ENCODE measurements at regions not wholly inside any gene's neighbourhood (a gene's known extent, or its start where the extent isn't known, plus 50 kb on each side); places are given as distances from the start of the nearest gene placed in this dataset.

DNA sequence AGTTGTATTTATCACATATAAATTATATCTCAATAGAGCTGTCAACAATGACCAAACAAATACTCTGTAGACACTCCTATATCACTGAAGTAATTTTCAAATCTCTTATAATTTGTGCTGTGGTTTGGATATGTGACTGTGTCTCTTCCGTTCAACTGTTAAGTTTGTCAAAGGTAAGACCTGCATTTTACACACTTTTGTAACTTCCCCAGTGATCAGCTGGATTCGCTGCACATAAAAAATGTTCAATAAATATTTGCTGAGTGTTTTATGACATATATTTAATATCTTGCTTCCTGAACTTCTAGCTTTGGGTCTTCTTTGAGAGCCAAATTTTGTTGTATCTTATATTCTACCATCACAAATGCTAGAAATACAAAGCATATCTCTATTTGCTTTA lies 57.3 kb upstream of the ROCK1 start:
- H3K27me3 ChIP-seq (ENCODE audit: control insufficient read depth, insufficient read depth, low read length), result no peaks in the 10 kb centered on the region
- H3K36me3 ChIP-seq (ENCODE audit: control insufficient read depth, insufficient read depth, low read length), result no peaks in the 10 kb centered on the region
- CTCF ChIA-PET, result no interaction called here
- POLR2A ChIA-PET, result interaction anchor here (0.7 kb wide), 1 partner anchor 461 kb away, joined by 16 read pairs; no protein-coding TSS in a partner anchor
- in situ Hi-C loops (cut with HindIII; ENCODE audit: low pct_unique_long_range_greater_than_20kb, low sequenced_read_pairs) (no loop called here), intact Hi-C loops (cut with micrococcal nuclease; ENCODE audit: unreplicated experiment) (no loop called here)
- no peaks in the 10 kb centered on the region for H3K9me3 ChIP-seq (ENCODE audit: control insufficient read depth, insufficient read depth, low read depth, low read length)
- H3K4me3 ChIP-seq (ENCODE audit: low read depth in 2 of 2, low read length in 2 of 2), result no peak overlapping the region
- TF ChIP-seq, protein P1, sequence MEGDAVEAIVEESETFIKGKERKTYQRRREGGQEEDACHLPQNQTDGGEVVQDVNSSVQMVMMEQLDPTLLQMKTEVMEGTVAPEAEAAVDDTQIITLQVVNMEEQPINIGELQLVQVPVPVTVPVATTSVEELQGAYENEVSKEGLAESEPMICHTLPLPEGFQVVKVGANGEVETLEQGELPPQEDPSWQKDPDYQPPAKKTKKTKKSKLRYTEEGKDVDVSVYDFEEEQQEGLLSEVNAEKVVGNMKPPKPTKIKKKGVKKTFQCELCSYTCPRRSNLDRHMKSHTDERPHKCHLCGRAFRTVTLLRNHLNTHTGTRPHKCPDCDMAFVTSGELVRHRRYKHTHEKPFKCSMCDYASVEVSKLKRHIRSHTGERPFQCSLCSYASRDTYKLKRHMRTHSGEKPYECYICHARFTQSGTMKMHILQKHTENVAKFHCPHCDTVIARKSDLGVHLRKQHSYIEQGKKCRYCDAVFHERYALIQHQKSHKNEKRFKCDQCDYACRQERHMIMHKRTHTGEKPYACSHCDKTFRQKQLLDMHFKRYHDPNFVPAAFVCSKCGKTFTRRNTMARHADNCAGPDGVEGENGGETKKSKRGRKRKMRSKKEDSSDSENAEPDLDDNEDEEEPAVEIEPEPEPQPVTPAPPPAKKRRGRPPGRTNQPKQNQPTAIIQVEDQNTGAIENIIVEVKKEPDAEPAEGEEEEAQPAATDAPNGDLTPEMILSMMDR (IDR thresholded peaks at IDR 0.05), result no peak
- TF ChIP-seq POLR2AphosphoS5 (IDR thresholded peaks at IDR 0.05; ENCODE audit: low read depth, low read length) (no peak), SIN3A (IDR thresholded peaks at IDR 0.05; ENCODE audit: borderline replicate concordance, insufficient read depth, low read depth, low read length) (no peak), TCF7L2 (IDR thresholded peaks at IDR 0.05; ENCODE audit: low read depth, low read length) (no peak)
- TF ChIP-seq, protein P2, sequence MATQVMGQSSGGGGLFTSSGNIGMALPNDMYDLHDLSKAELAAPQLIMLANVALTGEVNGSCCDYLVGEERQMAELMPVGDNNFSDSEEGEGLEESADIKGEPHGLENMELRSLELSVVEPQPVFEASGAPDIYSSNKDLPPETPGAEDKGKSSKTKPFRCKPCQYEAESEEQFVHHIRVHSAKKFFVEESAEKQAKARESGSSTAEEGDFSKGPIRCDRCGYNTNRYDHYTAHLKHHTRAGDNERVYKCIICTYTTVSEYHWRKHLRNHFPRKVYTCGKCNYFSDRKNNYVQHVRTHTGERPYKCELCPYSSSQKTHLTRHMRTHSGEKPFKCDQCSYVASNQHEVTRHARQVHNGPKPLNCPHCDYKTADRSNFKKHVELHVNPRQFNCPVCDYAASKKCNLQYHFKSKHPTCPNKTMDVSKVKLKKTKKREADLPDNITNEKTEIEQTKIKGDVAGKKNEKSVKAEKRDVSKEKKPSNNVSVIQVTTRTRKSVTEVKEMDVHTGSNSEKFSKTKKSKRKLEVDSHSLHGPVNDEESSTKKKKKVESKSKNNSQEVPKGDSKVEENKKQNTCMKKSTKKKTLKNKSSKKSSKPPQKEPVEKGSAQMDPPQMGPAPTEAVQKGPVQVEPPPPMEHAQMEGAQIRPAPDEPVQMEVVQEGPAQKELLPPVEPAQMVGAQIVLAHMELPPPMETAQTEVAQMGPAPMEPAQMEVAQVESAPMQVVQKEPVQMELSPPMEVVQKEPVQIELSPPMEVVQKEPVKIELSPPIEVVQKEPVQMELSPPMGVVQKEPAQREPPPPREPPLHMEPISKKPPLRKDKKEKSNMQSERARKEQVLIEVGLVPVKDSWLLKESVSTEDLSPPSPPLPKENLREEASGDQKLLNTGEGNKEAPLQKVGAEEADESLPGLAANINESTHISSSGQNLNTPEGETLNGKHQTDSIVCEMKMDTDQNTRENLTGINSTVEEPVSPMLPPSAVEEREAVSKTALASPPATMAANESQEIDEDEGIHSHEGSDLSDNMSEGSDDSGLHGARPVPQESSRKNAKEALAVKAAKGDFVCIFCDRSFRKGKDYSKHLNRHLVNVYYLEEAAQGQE (IDR thresholded peaks at IDR 0.05; ENCODE audit: insufficient read depth in 1 of 2, low read depth in 2 of 2, low read length in 1 of 2), result no peak
- no peak overlapping the region for H3K27ac ChIP-seq (ENCODE audit: low read length)
- no TSS peak for BruUV-seq (replicated peaks)
- DNase-seq (ENCODE audit: low read depth, low spot score), result no peak
- no peak for ATAC-seq
- no peaks in the 10 kb centered on the region for H3K4me1 ChIP-seq (ENCODE audit: control insufficient read depth, insufficient read depth, low read length)

DNA sequence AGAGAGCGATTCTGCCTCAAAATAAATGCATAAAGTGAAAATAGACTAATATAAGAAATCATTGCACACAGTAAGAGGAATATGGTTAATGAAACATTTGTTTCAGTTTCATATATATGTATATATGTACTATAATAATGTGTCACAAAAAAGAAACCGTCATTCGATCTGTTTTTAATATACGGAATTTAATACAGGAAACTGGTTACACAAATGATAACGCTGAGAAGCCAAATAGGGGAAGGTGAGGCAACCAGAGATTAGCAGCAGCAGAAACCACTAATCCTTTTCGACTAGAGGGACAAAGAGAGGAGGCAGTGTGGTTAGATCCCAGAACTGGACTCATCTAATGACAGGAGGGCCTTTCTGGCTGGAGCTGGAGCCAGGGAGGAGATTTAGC lies 64.2 kb upstream of the GREB1L start:
- H3K27ac ChIP-seq (ENCODE audit: low read length), result no peak overlapping the region
- H3K4me1 ChIP-seq (ENCODE audit: control insufficient read depth, insufficient read depth, low read length), result no peaks in the 10 kb centered on the region
- no peak overlapping the region for H3K4me3 ChIP-seq (ENCODE audit: low read depth in 2 of 2, low read length in 2 of 2)
- intact Hi-C loops (cut with micrococcal nuclease; ENCODE audit: unreplicated experiment), result loop anchor here (10.0 kb wide), 3 partner anchors 63 to 173 kb away; partner anchors contain the start of gene ROCK1
- TF ChIP-seq POLR2AphosphoS5 (IDR thresholded peaks at IDR 0.05; ENCODE audit: low read depth, low read length) (no peak), TCF7L2 (IDR thresholded peaks at IDR 0.05; ENCODE audit: low read depth, low read length) (no peak), SIN3A (IDR thresholded peaks at IDR 0.05; ENCODE audit: borderline replicate concordance, insufficient read depth, low read depth, low read length) (no peak)
- TF ChIP-seq, protein P1 (IDR thresholded peaks at IDR 0.05), result no peak
- TF ChIP-seq, protein P2 (IDR thresholded peaks at IDR 0.05; ENCODE audit: insufficient read depth in 1 of 2, low read depth in 2 of 2, low read length in 1 of 2), result no peak
- POLR2A ChIA-PET, result no interaction called here
- no peaks in the 10 kb centered on the region for H3K36me3 ChIP-seq (ENCODE audit: control insufficient read depth, insufficient read depth, low read length)
- DNase-seq (ENCODE audit: low read depth, low spot score) (no peak), ATAC-seq (no peak)
- CTCF ChIA-PET, result no interaction called here
- no peaks in the 10 kb centered on the region for H3K9me3 ChIP-seq (ENCODE audit: control insufficient read depth, insufficient read depth, low read depth, low read length)
- in situ Hi-C loops (cut with HindIII; ENCODE audit: low pct_unique_long_range_greater_than_20kb, low sequenced_read_pairs), result no loop called here
- no peaks in the 10 kb centered on the region for H3K27me3 ChIP-seq (ENCODE audit: control insufficient read depth, insufficient read depth, low read length)
- no TSS peak for BruUV-seq (replicated peaks)

All from Panc1 (cell line).